Forelimb muscle (tissue), 1 donor: ENCODE measurements at regions not wholly inside any gene's neighbourhood (a gene's known extent, or its start where the extent isn't known, plus 50 kb on each side); places are given as distances from the start of the nearest gene placed in this dataset.

Experiments used
- DNase-seq: peaks from one replicate; pipeline ENCODE4 v3.0.0-alpha.2; 2013; ENCODE audit warnings: low read depth

DNA sequence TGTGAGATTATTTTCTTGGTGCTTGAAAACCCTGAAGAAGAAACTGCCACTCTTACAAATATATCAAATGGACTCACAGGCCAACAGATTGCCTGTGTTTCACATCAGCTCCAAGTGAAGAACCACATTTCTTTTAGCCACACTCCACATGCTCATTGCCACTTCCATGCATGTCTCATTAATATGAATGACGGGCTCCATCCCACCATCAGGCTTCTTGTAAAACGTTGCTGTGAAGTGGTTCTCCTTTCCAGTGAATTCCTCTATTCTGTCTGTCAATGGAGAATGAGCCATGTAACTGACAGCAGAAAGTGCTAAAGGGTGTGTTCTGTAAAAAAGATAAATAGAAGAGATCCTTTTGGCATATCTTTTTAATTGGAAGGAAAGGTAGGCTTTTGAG is 188.2 kb upstream of the RMST start:
- DNase-seq = no peak

DNA sequence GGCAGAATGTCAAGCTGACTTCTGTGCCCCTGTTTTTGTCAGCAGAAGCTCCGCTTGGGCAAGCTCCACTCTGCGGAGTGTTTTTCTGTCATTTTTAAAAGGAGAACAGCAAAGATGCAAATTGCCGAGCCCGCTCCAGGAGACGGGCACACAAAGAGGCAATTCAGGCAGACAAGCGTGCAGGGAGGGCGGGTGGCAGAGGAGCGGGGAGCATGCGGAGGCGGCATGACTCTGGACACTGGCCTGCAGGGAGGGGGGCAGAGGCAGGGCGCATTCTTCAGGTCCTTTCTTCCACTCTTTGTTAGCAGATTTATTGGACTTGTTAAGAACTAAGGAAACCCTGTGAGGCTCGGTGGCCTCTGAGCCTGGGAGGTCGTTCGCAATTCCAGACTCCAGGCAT is 187.3 kb upstream of the RMST start:
- DNase-seq = no peak

DNA sequence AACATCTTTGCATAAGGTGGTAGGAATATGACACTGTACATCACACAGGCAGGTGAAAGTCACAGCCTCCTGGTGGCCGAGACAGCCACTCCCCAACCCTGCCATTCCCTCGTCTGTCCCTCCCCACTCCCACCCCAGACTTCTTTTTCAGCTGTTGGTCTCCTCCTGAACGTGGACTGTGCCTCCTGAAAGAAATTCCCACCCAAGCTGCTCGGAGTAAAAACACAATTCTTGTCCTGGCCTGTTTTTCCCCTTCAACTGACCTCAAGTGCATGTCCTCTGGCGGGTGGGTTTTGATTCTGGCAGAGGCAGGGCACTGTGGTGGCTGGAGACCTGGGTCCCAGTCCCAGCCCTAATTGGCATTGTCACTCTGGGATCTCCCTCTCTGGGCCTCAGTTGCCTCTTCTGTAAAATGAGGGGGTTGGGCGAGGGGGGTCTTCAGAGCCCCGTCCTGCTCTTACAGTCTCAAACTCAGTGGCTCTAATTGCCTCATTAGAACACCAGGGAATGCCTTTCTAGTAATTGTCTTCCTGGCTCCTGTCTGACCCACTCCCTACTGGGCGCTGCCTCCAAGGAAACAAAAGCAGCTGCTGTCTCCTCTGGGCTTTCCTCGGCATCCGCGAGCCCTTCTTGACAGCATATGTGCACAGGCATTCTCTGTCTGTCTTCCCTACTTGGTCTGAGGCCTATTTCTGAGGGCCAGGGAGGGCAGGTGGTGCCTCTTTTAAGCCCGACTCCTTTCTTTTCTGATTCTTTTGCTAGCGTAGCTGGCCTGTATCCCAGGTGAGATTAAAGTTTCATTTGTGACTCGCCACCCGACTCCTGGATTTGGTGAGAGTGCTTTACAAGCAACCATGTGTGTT is 186.6 kb upstream of the RMST start:
- DNase-seq = no peak

DNA sequence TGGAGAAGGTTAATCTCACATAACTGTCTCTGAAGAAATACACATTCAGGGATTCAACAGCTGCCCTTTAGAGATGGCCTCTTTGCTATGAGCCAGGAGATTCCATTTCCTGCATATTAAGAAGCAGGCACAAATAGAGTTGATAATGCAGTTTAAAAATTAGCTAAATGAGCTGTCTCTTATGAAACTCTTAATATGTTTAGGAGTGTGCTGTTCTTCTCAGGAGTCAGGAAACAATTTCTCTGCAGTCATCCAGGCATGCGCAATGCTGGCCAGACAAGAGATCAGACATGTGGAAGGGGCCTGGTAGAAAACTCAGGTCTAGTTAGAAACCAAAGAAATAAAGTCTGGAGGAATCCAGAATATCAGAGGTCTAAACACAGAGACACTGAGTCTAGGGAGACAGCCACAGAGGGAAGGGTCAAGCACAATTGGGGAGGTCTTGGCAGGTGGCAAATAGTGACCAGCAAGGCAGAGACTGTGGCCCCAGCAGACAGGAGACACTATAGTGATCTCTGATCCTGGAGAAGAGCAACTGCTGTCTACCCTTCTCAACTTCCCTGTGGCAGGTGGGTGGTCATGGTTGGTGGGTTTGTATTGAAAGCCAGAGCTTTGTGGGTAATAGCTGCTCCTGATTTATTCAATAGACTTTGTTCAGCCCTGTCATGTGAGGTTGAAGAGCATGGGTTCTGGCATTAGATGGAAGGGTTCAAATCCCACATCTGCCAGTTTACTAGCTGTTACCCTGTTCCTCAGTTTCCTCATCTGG is 185.8 kb upstream of the RMST start:
- no peak for DNase-seq

DNA sequence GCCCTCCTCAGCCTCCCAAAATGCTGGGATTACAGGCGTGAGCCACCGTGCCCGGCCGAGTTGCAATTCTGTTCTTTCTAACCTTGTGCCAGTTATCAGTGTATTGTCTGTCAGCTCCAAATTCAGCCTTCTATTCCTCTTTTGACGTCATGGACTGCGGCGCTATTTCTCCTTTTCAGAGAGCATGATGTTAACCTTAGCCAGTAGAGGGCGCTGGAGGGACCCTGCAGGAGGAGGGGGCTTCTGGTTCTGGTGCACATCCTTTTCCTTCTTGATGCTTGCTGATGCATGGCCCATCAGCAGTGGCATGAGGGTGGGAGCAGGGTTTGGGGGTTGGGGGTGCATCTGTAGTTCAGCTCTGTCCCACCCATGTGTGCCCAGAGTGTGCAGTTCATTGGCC is 179.3 kb upstream of the RMST start:
- DNase-seq = no peak

DNA sequence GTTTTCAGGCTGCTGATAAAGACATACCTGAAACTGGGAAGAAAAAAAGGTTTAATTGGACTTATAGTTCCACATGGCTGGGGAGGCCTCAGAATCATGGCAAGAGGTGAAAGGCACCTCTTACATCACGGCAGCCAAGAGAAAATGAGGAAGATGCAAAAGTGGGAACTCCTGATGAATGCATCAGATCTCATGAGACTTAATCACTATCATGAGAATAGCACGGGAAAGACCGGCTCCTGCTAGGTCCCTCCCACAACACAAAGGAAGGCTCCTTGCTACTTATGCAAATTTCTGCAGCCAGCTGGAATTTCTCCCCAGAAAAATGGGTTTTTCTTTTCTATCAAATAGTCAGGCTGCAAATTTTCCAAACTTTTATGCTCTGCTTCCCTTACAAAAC is 174.1 kb upstream of the RMST start:
- no peak for DNase-seq

DNA sequence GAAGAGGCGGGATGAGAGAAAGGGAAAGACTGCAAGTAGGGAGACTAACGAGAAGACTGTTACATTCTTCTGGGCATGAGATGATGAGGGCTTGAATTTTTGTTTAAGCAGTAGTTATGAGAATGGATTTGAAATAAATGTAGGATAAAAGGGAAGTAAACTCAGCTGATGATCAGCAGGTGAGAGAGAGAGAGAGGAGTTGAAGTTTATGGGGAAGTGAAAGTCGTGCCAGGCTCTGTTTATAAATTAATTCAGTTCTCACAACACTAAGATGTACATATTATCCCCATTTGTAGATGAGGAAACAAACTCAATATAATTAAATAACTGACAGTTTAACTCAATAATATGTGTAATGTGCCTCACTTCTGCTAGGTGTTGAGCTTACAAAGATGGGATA is 170.0 kb upstream of the RMST start:
- DNase-seq = no peak

DNA sequence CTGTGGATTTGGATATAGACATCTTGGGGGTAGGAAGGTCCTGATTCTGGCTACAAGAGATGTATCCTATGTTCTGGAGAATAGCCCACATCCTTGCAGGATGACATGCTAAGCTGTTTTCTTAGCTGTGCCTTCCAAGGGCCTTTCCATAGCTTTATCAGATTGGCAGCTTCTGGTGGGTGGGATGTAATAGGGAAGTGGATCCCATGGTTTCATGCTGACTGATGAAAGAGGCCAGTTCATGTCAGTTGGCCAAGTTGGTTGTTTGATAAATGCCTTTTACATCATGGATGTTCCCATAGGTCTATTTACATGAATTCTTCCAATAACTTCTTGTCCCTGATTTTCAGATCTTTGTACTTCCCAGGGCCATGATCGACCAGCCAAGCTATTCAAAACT is 169.1 kb upstream of the RMST start:
- DNase-seq = no peak

DNA sequence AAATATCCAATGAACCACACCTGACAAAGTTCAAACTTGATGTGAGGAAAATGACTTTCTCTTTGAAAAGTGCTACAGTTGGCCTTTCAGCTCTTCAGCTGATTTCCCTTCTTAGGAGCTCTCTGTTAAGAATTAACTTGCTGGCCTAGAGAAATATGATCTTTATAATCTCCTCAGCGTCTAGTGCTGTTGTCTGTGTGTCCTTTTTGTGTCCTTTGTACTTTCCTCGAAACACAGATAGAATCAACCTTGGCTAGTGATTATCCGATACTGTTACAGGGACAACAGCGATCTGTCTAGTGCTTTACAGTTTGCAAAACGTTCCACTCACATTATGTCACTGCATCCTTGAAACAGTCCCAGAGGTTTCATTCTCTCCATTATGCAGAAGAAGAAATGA is 162.8 kb upstream of the RMST start:
- no peak for DNase-seq

DNA sequence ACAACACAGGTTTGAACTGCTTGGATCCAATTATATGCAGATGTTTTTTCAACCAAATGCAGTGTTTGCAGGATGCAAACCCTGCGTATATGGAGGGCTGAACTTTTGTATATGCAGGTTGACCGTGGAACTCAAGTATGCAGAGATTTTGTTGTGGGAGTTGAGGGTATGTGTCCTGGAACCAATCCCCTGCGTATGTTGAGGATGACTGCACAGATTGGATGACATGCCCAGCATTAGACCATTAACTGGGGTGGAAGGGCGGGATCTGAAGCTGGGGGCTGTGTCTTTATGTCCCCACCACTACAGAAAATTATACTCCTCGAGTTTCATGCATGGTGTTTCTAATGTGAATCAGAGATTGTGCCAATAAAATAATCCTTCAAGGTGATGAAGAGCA is 162.2 kb upstream of the RMST start:
- no peak for DNase-seq

DNA sequence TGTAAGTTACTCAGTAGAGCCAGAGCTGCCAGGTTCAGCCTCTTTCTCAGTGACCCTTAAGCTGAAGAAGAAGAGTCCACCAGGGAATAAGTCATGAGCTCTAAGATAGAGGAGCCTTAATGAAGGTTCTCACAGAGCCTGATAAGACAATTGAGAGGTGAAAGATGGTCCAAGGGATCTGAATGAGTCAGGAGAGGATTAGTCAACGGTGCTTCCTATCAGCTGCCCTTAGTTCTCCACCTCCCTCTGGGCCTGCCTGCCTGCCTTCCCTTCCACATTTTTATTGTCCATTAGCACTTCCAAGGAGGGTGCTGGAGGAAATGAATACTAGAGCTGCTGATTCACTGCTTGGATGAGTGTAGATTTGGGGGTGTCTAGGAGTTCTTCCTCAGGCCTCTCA is 161.7 kb upstream of the RMST start:
- DNase-seq = no peak

DNA sequence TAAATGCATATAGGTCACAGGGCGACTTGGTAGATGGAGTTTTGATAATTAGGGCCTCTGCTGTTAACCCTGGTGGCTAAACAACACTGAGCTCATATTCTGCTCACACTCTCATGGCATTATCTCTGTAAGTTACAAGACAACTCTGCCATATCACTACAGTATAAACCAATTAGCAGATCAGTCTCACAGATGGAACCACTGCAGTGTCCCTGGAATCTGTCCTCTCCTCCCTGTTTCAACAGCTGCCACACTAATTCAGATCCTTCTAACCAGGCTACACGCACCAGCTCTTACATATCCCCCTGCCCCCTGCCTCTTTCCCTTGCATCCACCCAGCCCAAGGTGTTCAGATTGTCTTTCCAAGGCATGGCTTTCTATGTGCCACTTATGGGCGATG is 161.0 kb upstream of the RMST start:
- no peak for DNase-seq

DNA sequence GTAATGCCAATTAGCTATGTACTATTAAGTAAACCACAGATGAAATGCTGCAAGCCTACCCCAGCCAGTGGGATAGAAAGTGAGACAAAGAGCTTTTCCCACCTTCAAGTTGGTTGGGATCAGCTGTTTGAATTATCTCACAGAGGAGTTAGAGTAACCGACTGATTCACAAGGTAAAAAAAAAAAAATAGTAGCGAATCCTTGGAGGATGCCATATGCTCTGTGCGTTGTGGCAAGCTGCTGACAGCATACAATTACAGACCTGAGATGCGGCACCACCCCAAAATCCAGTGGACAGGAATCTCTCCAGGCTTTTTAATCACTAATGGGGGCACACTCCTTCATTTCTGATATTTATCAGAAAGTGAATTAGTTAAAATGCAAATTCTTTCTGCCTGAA is 157.0 kb upstream of the RMST start:
- DNase-seq = no peak

DNA sequence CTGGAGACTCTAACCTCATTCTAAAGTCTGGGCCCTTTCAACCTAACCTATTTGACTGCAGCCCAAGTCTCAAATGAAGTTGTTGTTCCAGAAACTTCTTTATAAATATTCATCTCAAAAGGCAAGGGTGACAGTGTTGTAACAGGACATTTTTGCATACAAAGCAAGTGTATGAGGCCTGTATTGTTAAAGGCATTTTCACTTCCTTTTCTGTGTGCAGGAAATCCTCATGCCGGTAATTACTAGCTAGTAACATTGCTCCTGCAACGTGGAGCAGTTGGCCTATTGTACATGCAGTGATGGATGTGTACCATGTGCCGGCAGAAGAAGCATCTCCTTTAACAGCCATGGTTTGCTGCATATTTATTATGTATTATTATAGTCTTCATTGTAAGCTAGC is 156.5 kb upstream of the RMST start:
- no peak for DNase-seq

DNA sequence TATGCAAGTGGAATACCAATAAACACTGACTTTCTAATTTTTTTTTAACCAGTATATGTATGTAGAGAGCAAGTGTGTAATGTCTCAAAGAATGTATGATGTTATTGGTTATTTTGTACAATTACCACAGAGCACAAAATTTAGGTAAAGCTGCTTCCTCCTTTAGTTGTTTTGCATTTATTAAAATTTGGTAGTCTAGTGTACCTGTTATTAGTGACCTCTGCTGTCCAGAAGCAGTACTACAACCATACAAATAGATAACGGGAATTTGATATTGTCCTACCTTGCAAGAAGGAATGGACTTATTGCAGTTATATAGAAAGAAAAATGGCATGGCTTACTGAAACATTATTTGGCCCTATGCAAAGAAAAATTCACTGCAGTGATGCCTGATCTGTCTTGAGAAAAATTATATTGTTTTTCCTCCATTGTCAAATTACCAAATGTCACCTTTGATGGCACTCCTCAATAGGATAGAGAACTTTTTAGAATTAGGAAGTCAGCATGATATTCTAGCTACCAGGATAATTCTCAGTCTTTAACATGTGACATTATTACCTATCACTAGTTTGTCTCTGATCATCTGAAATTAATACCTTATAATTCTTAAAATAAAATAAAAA is 153.9 kb upstream of the RMST start:
- peak; percentile 40 for DNase-seq

DNA sequence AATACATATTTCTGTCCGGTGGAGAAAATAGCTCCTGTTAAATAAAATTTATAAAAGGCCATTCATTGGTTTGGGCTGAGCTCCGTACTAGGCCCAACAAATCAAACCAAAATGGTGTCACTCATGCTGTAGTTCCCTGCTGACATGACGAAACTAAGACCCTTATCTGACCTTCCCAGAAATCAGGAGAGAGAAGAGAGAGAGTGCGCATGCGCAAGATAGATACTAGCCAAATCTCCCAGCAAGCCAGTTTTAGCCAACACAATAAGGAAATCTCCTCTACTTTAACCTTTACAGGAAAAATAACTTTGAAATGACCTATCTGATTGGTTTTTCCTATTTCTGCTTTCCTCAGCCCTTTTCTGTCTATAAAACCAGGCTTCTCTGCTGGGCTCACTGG is 152.7 kb upstream of the RMST start:
- DNase-seq = no peak

DNA sequence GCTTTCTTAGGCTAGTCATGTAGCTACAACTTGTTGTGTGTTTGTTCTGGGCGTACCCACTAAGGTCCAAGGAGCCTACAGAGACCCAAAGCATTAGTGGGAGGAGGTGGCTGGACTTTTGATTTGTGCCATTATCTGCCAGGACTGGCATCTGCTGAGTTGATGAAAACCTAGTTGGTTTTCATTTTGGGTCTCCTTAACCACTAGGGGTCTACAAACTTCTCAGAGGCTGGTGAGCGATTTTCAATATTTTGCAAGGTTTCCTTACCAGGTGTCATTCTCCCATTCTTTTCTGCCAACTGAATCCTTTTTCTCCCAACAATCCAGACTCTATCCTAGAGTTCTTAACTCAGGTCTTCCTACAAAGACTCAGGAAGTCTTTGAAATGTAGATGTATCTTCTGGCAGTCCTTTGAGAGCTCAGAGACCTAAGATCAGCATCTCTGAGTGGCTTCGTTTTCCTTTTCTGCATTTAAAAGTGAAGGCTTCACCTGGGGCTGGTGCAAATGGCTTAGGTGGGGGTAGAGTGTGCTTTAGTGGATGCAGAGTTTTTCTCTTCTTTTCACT is 150.0 kb upstream of the RMST start:
- DNase-seq = no peak

DNA sequence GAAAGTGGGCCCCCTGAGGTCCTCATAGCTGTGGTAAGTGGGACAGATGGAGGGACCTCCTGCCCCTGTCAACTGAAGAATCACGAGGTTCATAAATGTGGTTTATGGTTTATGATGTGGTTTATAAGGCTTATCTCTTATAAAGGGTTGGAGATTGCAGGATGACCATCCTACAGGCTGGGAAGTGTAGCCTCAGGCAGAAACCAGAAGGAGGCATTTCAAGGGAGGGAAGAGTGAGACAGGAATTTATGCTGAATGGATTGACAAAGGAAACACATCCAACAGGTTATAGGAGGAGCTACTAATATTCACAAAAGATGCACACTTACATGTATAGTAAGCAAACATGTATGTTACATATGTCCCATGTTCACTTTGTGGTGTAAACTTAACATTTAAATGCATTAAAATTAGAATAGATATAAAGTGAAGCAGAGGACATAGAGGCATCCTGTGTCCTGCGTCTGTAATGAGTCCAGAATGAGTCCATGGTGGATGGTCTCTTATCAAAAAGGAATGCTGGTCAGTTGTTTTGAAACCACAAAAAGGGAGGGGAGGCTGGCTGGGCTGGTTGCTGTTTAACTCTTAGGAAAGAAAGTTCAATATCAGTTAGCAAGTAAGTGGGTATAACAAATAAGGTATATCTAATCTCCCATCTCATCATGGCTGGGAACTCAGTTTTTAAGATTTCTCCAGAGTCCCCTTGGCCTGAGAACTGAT is 149.0 kb upstream of the RMST start:
- DNase-seq = no peak

DNA sequence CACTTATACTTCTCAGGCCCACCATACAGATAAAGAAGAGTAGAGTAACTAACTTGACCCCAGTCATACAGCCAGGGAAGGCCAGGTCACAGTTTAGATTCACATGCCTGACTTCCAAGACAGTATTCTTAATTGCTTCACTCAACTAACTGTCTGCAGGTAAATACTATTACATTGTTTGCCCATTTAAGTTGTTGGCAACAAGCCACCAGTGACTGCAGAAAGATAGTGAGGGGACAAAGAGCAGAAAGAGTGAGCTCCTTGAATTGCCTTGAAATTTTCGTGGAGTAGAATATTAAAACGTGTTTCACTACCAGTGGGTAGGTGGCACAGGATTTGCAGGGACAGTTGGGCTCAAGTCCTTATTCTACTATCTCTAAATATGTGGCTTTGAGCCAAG is 146.3 kb upstream of the RMST start:
- DNase-seq = no peak

DNA sequence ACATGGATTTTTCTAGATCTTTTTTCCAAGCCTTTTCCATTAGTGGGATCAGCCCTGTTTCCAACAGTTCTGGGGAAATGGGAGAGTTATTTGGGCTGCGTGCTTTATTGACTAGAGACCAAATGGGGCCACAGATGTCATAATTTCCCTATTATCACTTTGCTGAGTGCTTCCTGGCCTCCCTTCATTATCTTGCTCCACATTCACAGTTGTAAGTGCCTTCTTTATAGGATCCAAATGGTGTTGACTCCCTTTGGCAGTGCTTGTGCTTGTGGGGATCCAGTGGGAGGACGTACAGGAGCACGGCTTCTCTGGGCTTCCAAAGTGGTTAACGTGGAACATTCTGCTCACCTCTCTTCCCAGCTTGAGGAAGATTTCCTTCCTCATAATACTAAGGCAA is 141.0 kb upstream of the RMST start:
- DNase-seq = no peak

DNA sequence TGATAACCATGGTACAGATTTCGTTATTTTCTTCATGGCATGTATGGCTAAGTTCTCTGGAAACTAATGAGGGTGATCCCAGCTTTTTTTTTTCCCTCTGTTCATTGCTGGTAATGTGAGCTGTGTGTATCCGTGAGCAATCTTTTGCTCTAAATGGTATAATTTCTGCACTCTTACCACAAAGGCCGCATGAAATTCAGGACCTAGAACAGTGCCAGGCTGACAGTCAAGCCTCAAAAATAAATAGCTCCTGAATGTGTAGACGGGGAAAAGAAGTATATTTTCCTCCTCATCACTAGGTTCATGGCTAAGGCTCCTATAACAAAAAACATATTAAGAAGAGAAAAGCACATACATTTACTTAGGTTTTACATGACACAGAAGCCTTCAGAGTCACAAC is 140.2 kb upstream of the RMST start:
- DNase-seq = no peak

DNA sequence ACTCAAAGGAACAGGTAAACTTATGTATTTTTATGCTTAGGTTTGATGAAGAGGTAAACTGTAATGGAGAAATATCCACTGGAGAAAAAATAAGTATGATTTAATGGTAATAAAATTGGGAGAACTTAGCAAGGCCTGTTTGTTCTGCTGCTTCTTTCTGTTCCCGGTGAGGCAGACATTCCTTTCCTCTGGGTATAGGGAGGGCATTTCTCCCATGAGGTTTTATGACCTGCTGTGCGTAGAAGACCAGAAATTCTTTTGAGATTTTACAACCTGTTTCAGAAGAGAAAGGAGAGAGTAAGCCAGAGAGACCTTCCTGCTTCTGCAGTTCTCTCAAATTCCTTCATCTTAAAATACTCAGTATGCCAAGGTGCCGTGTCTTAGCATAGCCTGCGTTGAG is 139.4 kb upstream of the RMST start:
- DNase-seq = no peak
